ENCODE measurements at regions not wholly inside any gene's neighbourhood (a gene's known extent, or its start where the extent isn't known, plus 50 kb on each side); places are given as distances from the start of the nearest gene placed in this dataset.

- TF ChIP-seq CTCF (IDR thresholded peaks at IDR 0.05; ENCODE audit: insufficient read depth, low read length) (no peak), REST (IDR thresholded peaks at IDR 0.05; ENCODE audit: insufficient replicate concordance, low read depth) (no peak), POLR2AphosphoS5 (IDR thresholded peaks at IDR 0.05; ENCODE audit: low read depth) (no peak)
These were observed 292.4 kb upstream of the ADAMTS16 start for GRCh38 chr5:4847766-4848165.
